Jurkat, Clone E6-1 (cell line): ENCODE measurements at regions not wholly inside any gene's neighbourhood (a gene's known extent, or its start where the extent isn't known, plus 50 kb on each side); places are given as distances from the start of the nearest gene placed in this dataset.

Experiments
- DNase-seq: peaks from one replicate; pipeline ENCODE4 v3.0.0-alpha.2; 2011; ENCODE audit warnings: low read depth, low spot score
- H3K4me3 ChIP-seq: 2 replicates; pipeline ENCODE4 v1.5.1; 2011; ENCODE audit warnings: mild to moderate bottlenecking, low read length, control low read depth, moderate library complexity

DNA sequence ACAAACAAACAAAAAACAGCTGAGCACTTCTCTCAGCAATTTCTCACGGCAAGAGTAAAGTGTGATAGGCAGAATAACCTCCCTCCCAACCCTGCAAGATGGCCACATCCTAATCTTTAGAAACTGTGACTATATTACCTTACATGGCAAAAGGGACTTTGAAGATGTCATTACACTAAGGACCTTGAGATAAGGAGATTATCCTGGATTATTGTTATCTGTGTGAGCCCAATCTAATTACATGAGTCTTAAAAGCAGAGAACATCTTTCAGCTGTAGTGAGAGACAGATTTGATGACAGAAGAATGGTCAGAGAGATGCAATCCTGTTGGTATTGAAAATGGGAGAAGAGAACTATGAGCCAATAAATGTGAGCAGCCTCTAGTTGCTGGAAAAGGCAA, 347.9 kb downstream of the CDH9 start:
- DNase-seq: no peak
- H3K4me3 ChIP-seq: no peak overlapping the region

DNA sequence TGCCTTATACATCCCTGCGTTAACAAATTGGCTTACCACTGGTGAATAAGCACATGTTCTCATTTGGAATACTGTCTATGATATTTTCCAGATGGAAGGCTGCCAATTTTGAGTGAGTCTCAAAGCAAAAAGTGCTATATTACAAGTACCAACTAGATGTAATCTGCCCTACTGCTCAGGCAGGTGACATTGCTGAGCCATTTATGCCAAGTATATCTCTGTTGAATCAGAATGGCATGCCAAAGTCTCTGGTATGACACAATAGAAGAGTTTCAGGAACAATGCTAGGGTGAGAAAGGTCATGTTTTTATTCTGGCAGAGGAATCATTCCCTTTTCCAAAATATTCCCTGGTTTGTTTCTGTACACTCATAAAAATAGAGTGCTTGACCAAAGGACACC, 356.5 kb downstream of the CDH9 start:
- DNase-seq: no peak
- H3K4me3 ChIP-seq: no peak overlapping the region

DNA sequence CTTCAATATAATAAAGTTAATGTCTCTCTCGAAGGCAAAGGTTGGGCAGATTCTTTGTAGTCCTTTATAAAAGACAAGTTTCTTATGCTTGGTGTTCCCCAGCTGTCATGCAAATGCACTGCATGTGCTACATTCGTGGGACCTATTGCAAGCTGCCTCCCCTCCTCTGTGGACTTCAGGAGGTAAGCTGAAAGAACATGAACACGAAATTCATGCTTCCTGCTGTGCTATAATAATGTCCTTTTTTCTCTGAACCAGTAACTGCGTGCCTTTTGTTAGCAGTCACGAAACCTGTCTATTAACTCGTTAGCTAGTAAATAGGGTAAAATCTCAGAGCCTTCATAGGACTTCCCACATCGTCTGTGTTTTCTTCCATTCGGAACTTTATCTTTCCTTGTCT, 363.5 kb downstream of the CDH9 start:
- DNase-seq: no peak
- H3K4me3 ChIP-seq: no peak overlapping the region

DNA sequence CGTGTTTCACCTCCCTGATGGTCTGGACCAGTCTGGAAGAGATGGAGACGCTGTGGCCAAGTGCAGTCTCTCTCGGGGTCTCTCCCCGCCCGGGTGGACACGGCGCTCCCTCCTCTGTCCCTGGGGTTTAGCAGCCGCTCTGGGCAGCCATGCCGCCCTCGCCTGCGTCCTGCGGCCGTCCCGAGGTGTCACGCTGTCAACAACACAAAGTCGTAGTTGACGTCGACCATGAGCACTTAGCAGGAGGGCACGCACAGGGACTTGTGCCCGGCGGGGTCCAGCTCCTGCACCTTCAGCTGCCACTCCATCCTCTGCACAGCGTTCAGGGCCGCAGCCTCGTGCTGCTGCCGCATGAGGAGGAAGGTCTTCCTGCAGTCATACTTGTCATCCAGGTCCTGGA, 368.9 kb downstream of the CDH9 start:
- no peak for DNase-seq

DNA sequence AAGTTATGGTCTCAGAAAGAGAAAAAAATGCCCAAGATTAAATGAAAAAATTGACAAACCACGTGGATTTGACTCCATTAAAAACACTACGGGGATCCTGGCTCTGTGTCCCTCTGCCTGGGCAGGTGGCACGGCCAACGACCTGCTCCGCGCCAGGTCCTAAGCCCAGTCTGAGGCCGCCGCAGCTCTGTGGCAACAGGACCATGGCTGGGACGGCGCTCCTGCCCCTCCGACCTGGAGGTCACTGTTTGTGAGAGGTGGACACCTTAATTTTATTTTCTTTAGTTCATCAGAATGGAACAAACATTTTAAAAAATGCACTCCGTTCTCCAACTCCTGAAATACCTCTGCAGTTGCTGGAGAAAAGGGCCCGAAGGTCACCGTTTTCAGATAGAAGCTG, 369.4 kb downstream of the CDH9 start:
- no peak for DNase-seq
- H3K4me3 ChIP-seq: no peak overlapping the region

More for the DNA sequence above, 368.9 kb downstream of the CDH9 start:
- no peak overlapping the region for H3K4me3 ChIP-seq

DNA sequence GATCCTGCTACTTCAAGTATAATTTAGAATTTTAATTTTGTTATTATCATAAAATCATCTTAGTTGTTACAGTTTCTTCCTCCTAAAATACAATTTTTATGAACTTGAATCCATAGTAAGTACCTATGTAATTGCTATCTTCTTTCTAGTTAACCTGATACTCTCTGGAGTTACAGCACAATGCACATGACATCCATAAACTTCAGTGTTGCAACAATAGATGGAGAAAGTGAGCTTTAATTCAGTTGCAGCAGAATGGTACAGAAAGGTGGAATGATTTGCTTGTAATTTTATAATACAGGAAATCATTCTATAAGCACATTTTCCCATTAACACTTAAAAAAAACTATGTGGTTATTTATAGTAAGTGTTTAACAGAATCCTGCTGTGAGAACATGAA, 372.0 kb downstream of the CDH9 start:
- DNase-seq: no peak
- no peak overlapping the region for H3K4me3 ChIP-seq

DNA sequence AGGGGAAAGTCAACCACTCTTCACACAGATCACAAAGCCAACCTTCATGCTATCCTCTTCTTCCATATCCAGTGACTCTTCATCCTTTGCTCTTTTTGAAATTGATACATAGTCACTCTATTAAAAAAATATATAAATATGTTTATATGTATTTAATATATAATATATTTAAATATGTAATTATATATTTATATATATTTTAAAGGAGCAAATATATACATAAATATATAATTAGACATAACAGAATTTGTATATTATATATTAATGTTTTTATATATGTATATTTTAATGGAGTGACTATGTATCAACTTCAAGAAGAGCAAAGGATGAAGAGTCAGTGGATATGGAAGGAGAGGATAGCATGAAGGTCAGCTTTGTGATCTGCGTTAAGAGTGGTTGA, 374.9 kb downstream of the CDH9 start:
- no peak for DNase-seq
- no peak overlapping the region for H3K4me3 ChIP-seq

DNA sequence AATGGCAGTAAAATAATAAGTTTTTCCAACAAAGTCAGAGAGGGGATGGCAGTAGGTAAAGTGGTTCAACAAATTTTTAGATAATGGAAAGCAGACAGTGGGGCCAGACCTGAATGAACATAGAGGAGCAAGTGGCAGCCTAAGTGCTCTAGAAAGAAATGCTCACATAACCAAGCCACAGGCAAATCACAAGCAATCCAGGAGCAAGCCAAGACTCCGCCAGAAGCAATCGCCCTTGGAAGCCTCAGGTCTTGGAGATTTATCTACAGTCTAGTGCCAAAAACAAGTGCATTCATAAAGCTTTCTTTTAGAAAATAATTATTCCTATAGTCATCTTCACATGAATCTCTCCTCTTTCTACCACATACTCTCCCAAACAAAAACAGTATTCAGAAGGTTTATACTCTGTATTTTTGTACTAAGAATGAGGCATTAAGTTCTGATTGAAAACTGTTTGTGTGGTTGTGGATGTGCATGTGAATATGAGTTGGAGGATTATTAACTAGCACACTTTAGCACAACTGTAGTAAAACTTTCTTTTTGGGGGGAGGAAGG, 375.5 kb downstream of the CDH9 start:
- no peak overlapping the region for H3K4me3 ChIP-seq
- no peak for DNase-seq

DNA sequence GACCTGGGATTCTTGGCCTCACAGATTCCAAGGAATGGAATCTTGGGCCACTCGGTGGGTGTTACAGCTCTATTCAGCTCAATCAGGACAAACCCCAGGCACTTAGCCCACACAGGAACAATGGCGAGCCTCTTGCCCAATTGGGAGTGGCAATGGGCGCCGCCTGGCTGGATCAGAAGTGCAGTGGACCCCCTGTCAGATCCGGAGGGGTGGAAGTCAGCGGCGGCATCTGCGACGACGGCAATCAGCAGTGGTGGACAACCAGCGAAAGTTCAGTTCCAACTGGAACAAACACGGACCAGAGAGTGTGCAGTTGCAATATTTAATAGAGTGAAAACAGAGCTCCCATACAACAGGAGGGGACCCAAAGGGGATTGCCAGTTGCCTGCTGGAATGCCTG, 378.3 kb downstream of the CDH9 start:
- no peak overlapping the region for H3K4me3 ChIP-seq
- no peak for DNase-seq

DNA sequence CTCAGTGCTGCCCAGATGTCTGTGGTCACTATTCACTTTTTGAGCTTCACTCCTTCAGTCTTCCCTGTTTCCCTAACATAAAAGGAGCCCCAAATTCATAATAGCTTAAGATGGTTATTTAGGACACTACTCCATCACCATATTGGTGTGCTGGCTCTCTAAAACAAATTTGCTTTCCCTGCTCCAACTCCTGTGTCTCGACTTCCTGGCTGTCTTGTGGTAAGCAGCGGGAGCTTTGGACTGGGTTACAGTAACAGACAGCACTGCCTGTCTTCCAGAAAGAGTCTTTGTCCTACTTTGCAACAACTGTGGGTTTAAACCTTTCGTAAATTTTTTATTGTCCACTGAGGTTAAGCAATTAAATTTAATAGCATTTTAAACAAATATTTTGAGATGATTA, 389.4 kb downstream of the CDH9 start:
- H3K4me3 ChIP-seq: no peak overlapping the region
- DNase-seq: no peak

DNA sequence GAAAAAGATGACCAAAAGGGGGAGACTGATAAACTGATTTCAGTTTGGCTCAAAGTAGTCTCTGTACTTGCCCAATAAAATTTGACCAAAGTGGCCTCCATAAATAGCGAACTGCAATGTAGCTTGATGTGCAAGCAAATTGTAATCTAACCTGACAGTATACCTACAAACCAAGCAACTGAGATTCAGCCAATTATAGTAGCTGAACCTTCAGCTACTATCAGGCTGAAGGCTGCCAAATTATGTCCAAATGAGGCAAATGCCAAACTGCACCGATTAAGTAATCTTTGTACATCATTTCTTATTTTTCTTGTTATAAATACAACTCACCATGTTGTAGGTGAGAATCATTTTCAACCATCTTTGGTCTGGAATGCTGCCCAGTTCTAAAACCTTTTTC, 390.6 kb downstream of the CDH9 start:
- no peak overlapping the region for H3K4me3 ChIP-seq
- DNase-seq: no peak

DNA sequence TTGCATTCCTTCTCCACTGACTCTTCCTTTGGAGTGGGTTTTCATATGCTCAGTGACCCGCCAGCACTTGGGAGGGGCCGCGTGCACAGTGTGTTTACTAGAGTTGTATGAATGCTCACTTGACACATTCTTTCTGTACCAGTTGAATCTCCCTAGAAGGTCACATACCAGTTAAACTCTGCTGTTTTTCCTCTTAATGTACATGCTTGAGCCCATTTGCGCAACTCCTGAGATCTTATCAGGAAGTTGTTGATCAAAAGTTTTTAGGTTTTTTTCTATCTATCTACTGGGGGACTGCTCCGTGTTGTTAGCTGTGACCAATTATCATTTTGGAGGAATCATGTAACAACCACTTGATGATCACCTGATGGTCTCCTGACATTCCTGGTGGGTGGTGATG, 392.7 kb downstream of the CDH9 start:
- no peak for DNase-seq
- H3K4me3 ChIP-seq: no peak overlapping the region

DNA sequence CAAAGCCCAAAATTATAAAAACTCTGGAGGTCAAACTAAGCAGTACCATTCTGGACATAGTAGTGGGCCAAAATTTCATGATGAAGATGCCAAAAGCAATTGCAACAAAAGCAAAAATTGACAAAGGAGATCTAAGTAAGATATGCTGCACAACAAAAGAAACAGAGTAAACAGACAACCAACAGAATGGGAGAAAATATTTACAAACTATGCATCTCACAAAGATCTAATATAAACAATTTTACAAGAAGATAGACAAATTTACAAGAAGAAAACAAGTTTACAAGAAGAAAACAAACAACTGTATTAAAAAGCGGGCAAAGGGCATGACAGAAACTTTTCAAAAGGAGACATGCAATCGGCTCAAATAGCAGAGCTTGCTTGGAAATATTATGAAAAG, 396.9 kb downstream of the CDH9 start:
- no peak overlapping the region for H3K4me3 ChIP-seq

DNA sequence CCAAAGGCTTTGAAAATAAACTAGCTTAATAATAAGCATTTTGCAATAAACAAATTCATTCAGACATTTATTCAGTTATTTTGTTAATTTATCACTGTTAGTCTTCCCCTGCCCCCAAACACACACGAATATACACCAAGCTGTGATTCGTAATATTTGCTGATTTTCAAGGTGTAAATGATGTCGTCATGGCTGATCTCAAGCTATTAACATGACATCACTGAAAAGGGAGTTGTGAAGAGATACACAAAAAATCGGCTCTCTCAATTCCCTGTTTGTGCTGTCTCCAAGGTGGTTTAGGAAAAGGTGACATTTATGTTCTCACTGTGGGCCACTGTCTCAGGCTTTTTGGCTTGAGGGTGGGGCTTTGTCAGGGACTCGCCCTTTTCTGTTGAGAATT, 413.3 kb downstream of the CDH9 start:
- no peak overlapping the region for H3K4me3 ChIP-seq
- DNase-seq: no peak

More for the DNA sequence above, 396.9 kb downstream of the CDH9 start:
- no peak for DNase-seq

DNA sequence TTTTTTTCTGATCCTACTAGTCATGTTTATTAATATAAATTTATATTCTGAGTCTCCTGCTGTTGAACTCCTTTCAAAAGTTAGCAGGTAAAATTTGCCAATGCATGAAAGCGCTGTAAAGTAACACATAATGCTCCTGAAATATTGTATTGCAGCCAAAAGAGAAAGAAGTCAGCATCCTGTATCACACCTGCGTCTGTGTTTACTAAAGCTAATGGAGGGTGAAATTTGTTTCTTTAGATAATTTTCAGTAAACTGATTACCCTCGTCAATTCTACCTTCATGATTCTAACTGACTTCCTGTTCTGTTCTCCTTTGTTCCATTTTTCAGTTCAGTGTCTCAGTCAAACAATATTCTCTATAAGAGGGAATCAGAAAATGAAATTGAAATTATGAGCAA, 415.4 kb downstream of the CDH9 start:
- no peak overlapping the region for H3K4me3 ChIP-seq
- no peak for DNase-seq

DNA sequence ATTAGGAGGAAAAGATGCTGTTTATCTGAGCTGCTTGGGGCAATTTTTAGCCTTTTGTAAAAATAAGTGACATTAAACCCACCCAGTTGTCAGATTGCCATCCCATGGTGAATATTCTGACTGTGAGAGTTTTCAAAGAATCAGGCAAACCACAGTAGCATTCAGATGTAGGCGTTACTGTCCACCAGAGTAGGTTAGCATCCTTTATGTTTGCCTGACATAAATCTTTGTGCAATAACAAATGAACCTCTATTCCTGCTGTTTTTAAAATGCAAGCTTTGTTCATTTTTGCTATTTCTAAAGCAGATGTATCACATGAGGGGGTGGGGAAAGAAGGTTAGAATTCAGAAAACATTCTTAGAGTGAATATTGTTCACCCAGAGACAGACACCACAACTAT, 427.8 kb downstream of the CDH9 start:
- no peak overlapping the region for H3K4me3 ChIP-seq
- DNase-seq: no peak

DNA sequence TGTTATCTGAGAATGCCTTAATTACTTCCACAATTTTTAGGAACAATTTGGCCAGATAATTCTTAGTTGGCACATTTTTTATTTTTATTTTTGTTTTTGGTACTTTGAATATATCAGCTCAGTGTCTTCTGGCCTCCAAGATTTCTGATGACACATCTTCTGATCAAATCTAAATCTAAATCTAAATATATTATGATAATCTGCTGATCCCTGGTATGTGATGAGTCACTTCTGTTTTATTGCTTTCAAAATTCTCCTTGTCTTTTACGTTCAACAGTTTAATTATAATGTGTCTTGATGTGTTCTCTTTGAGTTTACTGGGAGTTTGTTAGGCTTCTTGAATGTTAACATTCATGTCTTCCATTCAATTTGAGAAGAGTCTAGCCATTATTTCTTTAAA, 436.8 kb downstream of the CDH9 start:
- no peak for DNase-seq
- H3K4me3 ChIP-seq: no peak overlapping the region

DNA sequence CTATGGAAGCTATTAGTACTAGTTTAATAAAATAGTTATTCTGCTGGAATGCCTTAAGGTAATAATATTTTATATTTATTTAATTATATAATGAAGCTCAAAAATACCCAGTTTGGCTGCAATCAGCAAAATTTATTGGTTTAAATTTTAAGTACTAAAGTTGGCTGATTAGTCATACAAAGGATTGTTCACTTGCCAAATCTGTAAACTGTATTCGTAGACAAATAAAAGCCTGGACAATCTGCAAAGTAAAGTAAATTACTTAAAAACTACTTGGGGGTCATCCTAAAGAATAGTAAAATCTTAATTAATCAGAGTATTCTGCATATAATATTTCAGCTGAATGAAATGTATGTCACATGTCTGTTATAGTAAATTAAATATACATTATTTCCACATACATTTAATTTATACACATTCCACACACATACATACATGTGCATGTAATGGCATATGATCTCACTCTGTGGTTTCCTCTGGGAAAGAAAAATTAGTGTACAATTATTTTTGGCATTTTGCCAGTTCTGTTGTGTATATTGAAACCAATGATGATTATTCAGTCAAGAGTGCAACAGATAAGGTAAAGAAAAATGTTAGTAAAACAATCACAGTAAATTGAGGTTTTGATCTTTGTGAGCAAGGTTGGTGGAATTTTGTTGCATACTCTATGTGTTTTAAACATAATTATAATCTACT, 455.9 kb downstream of the CDH9 start:
- DNase-seq: no peak
- no peak overlapping the region for H3K4me3 ChIP-seq

DNA sequence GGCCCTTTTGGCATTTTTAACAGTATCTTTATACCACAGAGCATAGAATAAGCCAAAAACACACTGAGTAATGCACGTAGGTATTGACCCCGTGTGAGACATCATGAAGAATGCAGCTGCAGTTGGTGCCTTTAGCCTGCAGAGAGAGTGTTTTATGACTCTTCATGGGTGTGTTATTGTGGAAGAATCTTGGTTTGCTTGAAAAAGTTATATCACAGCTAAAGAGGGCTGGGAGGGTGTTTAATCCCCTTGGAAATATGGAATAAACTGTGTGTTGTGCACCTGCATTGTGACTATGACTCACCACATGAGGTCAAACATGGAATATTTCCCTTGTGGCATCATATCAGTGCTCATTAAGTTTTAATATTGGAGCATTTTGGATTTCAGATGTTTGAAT, 458.7 kb downstream of the CDH9 start:
- no peak for DNase-seq
- no peak overlapping the region for H3K4me3 ChIP-seq

DNA sequence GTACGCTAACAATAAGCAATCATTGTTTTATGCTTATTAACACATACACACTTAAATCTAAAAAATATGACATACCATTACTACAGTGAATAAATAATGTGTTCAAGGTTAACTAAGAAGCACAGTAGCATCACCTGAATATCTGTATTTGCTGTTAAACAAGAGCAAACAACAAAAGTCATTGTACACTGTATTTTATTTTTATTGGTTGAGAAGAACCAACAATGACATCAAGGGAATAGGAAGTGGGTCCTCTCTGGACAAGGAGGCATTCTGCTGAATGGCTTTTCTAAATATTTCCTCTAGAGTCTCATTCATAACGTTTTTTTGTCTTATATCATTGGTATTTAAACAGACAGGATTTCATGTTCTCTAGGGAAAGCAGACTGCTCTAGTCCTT, 460.4 kb downstream of the CDH9 start:
- DNase-seq: no peak

DNA sequence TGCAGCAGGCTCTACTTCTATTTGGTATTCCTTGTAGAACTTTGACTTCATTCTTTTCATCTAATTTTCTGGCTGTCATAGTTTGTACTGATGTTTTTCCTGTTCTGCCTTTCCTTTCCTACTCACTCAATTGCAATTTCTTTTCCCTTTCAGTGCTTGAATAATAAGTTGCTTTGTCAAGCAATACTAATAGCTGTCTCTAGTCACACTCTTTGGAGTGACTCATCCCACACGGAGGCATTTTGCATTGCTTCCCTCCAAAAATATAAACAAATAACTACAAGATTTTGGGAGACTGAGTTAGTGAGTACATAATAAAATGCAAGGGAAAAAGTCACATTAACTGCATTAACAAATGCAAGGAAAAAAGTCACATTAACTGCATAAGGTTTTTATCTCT, 465.9 kb downstream of the CDH9 start:
- H3K4me3 ChIP-seq: no peak overlapping the region
- no peak for DNase-seq

More for the DNA sequence above, 460.4 kb downstream of the CDH9 start:
- no peak overlapping the region for H3K4me3 ChIP-seq

DNA sequence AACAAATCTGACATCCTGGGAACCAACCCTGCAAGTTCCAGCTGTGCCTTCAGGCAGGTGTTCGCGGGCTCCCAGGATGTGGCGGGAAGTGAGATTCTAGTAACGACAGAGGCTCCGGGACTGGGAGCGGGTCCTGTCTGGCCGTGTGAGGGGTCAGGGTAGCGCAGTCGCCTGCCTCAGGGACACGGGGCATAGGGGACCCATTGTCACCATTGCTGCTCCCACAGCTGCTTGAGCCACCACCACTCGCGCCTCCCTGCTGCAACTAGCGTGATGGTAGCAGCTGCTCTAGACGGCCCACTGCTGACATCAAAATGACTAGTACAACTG, 468.5 kb downstream of the CDH9 start:
- no peak for DNase-seq
- H3K4me3 ChIP-seq: no peak overlapping the region
